Central memory CD4-positive, alpha-beta T cell (primary cell): ENCODE measurements at regions not wholly inside any gene's neighbourhood (a gene's known extent, or its start where the extent isn't known, plus 50 kb on each side); places are given as distances from the start of the nearest gene placed in this dataset.
"Not testable (repeated sequence)": the region's sequence is repeated elsewhere in the genome, so short reads cannot be mapped to it uniquely, and the experiment has no call there.

Experiments
- DNase-seq: peaks from one replicate; pipeline ENCODE4 v3.0.0; 2022

GRCh38 chr5:156155598-156155997, 171.4 kb upstream of the SGCD start:
- DNase-seq, result no peak

- DNase-seq, result no peak
These were observed 162.7 kb upstream of the SGCD start for GRCh38 chr5:156164306-156164705.

GRCh38 chr5:156169495-156169894, 157.5 kb upstream of the SGCD start:
- DNase-seq, result no peak

- no peak for DNase-seq
These were observed 156.5 kb upstream of the SGCD start for GRCh38 chr5:156170351-156170961.

GRCh38 chr5:156174225-156174624, 152.7 kb upstream of the SGCD start:
- DNase-seq, result no peak

GRCh38 chr5:156178117-156178516, 148.8 kb upstream of the SGCD start:
- no peak for DNase-seq

GRCh38 chr5:156181656-156182055, 145.3 kb upstream of the SGCD start:
- DNase-seq, result no peak

- no peak for DNase-seq
These were observed 144.6 kb upstream of the SGCD start for GRCh38 chr5:156182174-156182967.

- DNase-seq, result no peak
These were observed 140.2 kb upstream of the SGCD start for GRCh38 chr5:156186760-156187159.

- DNase-seq, result no peak
These were observed 138.9 kb upstream of the SGCD start for GRCh38 chr5:156188016-156188415.

GRCh38 chr5:156189628-156190027, 137.3 kb upstream of the SGCD start:
- no peak for DNase-seq

GRCh38 chr5:156191547-156191946, 135.4 kb upstream of the SGCD start:
- DNase-seq, result no peak

GRCh38 chr5:156197042-156197635, 129.8 kb upstream of the SGCD start:
- DNase-seq, result no peak

GRCh38 chr5:156199045-156199444, 127.9 kb upstream of the SGCD start:
- no peak for DNase-seq

GRCh38 chr5:156200938-156201787, 125.8 kb upstream of the SGCD start:
- DNase-seq, result no peak

- no peak for DNase-seq
These were observed 125.1 kb upstream of the SGCD start for GRCh38 chr5:156201788-156202403.

- no peak for DNase-seq
These were observed 118.7 kb upstream of the SGCD start for GRCh38 chr5:156208271-156208670.

GRCh38 chr5:156218367-156219158, 108.4 kb upstream of the SGCD start:
- DNase-seq, result no peak

- no peak for DNase-seq
These were observed 107.4 kb upstream of the SGCD start for GRCh38 chr5:156219483-156220005.

- no peak for DNase-seq
These were observed 105.1 kb upstream of the SGCD start for GRCh38 chr5:156221816-156222215.

GRCh38 chr5:156223547-156223946, 103.4 kb upstream of the SGCD start:
- DNase-seq, result no peak

GRCh38 chr5:156226485-156226884, 100.5 kb upstream of the SGCD start:
- not testable (repeated sequence) for DNase-seq
